Retinal pigment epithelial cell (primary cell): ENCODE measurements at regions not wholly inside any gene's neighbourhood (a gene's known extent, or its start where the extent isn't known, plus 50 kb on each side); places are given as distances from the start of the nearest gene placed in this dataset.

Experiments used
- DNase-seq: peaks from one replicate; pipeline ENCODE4 v3.0.0-alpha.2; 2010; ENCODE audit warnings: low read depth
- H3K4me3 ChIP-seq: 2 replicates; pipeline ENCODE4 v1.5.1; 2011; ENCODE audit warnings: mild to moderate bottlenecking, low read length, control low read depth, moderate library complexity
- TF ChIP-seq, protein P1 (sequence below): conservative IDR thresholded peaks from 2 replicates; pipeline ENCODE4 v1.5.1; 2011; ENCODE audit warnings: low read depth, low read length, control low read depth, inconsistent platforms

DNA sequence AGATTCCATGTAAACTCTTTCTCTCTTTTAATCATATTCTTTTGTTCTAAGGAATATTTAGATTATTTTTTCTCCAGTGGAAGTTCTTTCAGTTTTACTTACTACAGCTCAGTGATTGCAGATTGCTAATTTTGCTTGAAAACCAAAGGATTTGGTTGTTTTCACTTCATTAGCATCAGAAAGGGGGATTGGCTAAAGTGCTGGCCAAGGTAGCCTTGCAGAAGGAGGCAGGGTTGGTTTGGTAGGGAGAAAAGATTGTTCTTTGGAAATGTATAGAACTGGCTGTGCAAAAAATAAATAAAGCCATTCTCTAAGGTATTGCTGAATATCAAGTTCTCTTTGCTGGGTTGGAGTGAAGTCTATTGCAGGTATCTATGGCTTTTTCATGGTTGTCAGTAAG is 92.6 kb downstream of the FAT3 start:
- DNase-seq: no peak
- no peak overlapping the region for H3K4me3 ChIP-seq
- TF ChIP-seq, protein P1, sequence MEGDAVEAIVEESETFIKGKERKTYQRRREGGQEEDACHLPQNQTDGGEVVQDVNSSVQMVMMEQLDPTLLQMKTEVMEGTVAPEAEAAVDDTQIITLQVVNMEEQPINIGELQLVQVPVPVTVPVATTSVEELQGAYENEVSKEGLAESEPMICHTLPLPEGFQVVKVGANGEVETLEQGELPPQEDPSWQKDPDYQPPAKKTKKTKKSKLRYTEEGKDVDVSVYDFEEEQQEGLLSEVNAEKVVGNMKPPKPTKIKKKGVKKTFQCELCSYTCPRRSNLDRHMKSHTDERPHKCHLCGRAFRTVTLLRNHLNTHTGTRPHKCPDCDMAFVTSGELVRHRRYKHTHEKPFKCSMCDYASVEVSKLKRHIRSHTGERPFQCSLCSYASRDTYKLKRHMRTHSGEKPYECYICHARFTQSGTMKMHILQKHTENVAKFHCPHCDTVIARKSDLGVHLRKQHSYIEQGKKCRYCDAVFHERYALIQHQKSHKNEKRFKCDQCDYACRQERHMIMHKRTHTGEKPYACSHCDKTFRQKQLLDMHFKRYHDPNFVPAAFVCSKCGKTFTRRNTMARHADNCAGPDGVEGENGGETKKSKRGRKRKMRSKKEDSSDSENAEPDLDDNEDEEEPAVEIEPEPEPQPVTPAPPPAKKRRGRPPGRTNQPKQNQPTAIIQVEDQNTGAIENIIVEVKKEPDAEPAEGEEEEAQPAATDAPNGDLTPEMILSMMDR: no peak

DNA sequence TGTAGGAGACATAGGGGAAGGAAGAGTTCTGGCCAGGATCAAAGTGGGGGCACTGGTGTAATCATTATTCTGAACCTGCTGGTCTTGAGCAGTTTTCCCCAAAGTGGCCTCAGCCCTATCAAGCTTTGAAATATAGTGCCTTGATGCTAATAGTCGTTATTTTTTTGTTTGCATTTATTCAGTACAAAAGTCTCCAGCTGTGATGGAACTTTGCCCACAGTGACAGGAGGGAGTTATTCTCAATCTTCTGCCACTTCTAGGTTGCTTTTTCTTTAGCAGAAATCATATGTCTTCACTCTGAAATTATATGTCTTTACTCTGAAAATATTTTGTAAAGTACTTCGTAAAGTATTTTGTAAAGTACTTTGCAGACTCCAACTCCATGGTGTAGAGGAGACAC is 93.1 kb downstream of the FAT3 start:
- TF ChIP-seq, protein P1: no peak
- no peak for DNase-seq

DNA sequence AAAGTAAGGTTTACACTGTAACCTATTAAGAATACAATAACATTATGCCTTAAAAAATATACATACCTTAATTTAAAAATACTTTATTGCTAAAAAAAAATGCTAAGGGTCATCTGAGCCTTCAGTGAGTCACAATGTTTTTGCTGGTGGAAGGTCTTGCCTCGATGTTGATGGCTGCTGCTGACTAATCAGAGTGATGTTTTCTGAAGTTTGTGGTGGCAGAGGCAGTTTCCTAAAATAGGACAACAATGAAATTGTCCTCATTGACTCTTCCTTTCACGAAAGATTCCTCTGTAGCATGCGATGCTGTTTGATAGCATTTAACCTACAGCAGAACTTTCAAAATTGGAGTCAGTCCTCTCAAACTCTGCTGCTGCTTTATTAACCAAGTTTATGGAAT is 97.6 kb downstream of the FAT3 start:
- TF ChIP-seq, protein P1: no peak
- no peak overlapping the region for H3K4me3 ChIP-seq
- DNase-seq: no peak

More for the DNA sequence above, 93.1 kb downstream of the FAT3 start:
- H3K4me3 ChIP-seq: no peak overlapping the region

DNA sequence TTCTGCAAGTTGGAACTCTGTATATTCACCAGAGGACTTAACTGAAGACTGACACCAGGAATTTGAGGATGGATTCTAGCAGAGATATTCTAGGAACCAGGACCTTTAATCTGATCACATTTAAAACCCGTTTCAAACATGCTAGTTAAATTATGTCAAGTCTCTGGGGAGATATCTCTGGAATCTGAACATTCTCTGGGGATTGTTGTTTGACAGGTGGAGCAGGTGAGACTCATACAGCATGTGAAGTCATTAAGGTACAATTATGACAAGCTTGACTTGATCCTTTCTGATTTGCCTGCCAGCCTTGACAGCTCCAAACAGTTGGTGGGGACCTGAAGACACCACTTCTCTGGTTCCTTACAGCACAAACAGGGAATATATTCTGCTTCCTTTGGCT is 100.3 kb downstream of the FAT3 start:
- TF ChIP-seq, protein P1: no peak
- H3K4me3 ChIP-seq: no peak overlapping the region
- no peak for DNase-seq

DNA sequence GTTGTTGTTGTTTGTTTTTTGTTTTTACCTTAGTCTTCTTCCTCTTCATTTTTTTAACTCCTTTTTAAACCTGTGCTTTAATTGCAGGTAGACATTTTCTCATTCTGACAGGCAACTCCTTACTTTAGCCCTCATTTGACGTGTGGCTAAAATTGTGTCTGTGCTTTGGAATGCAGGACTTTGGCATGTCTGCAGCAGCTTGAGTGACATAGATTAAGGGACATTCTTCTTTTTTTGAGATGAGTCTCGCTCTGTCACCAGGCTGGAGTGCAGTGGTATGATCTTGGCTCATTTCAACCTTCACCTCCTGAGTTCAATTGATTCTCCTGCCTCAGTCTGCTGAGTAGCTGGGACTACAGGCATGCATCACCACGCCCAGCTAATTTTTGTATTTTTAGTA is 100.8 kb downstream of the FAT3 start:
- no peak overlapping the region for H3K4me3 ChIP-seq
- no peak for DNase-seq
- TF ChIP-seq, protein P1: no peak

DNA sequence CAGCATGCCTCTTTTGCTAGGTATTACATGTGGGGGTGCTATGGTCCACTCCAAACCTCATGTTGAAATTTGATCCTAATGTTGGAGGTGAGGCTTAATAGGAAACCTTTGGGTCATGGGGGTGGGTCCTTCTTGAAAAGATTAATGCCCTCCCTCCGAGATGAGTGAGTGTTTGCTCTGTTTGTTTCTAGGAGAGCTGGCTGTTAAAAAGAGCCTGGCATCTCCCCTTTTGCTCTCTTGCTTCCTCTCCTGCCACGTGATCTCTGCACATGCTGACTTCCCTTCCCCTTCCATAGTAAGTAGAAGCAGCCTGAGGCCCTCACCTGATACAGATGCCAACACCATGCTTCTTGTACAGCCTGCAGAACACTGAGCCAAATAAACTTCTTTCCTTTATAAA is 104.5 kb downstream of the FAT3 start:
- TF ChIP-seq, protein P1: no peak
- DNase-seq: no peak
- no peak overlapping the region for H3K4me3 ChIP-seq

DNA sequence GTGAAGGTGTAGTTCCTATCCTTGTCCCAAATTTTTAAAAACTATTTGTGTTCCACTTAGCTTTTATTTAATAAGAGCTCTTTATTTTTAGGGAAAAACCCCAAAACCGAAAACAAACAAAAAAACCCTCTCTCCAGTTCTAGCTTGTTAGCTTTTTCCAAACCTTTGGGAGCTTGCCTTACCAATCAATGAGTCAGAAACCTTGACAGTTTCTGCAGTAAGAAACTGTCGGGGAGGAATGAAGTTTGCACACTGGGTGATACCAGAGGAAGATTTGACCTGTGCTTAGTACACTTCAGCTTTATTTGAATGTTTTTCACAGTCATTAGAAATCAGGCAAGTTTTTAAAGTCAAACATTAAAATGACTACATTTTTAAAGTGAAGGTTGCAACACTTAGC is 105.0 kb downstream of the FAT3 start:
- H3K4me3 ChIP-seq: no peak overlapping the region
- no peak for DNase-seq

More for the DNA sequence above, 105.0 kb downstream of the FAT3 start:
- TF ChIP-seq, protein P1: no peak
